ENCODE measurements at regions not wholly inside any gene's neighbourhood (a gene's known extent, or its start where the extent isn't known, plus 50 kb on each side); places are given as distances from the start of the nearest gene placed in this dataset.

- TF ChIP-seq, protein P1, sequence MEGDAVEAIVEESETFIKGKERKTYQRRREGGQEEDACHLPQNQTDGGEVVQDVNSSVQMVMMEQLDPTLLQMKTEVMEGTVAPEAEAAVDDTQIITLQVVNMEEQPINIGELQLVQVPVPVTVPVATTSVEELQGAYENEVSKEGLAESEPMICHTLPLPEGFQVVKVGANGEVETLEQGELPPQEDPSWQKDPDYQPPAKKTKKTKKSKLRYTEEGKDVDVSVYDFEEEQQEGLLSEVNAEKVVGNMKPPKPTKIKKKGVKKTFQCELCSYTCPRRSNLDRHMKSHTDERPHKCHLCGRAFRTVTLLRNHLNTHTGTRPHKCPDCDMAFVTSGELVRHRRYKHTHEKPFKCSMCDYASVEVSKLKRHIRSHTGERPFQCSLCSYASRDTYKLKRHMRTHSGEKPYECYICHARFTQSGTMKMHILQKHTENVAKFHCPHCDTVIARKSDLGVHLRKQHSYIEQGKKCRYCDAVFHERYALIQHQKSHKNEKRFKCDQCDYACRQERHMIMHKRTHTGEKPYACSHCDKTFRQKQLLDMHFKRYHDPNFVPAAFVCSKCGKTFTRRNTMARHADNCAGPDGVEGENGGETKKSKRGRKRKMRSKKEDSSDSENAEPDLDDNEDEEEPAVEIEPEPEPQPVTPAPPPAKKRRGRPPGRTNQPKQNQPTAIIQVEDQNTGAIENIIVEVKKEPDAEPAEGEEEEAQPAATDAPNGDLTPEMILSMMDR (IDR thresholded peaks at IDR 0.05; ENCODE audit: low read depth, low read length, missing control alignments) = peak; percentile 65
Observed at GRCh38 chr7:28298870-28299518, 113.3 kb upstream of the CREB5 start.

DNA sequence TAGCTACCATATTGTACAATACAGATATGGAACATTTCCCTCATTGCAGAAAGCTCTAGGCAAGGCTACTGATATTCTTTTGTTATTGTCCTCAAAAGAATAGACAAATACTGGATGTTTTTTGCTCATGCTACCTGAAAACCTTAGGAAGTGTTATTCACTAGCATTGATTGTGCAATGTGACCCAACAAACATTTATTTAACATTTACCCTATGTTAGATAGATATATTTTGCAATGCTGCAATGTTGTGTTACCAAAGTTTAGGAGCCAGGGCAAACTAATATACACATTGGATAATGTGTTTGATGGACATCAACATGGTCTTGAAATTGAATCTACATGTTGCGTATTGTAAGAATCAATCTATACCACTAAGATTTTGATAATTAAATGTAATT lies 112.8 kb upstream of the CREB5 start:
- no peak overlapping the region for H3K4me3 ChIP-seq (replicated peaks; ENCODE audit: low read depth, low read length)
- TF ChIP-seq, protein P1 (IDR thresholded peaks at IDR 0.05; ENCODE audit: low read depth, low read length, missing control alignments) = no peak
- DNase-seq (ENCODE audit: extremely low read depth, low read depth) = no peak

More at GRCh38 chr7:28298870-28299518, 113.3 kb upstream of the CREB5 start:
- no peak overlapping the region for H3K4me3 ChIP-seq (replicated peaks; ENCODE audit: low read depth, low read length)
- DNase-seq (ENCODE audit: extremely low read depth, low read depth) = peak; percentile 44

- no peak overlapping the region for H3K4me3 ChIP-seq (replicated peaks; ENCODE audit: low read depth, low read length)
- TF ChIP-seq, protein P1 (IDR thresholded peaks at IDR 0.05; ENCODE audit: low read depth, low read length, missing control alignments) = no peak
- no peak for DNase-seq (ENCODE audit: extremely low read depth, low read depth)
Observed at GRCh38 chr7:28300488-28300887, 111.8 kb upstream of the CREB5 start.

GRCh38 chr7:28301148-28301641 lies 111.1 kb upstream of the CREB5 start:
- no peak for DNase-seq (ENCODE audit: extremely low read depth, low read depth)
- TF ChIP-seq, protein P1 (IDR thresholded peaks at IDR 0.05; ENCODE audit: low read depth, low read length, missing control alignments) = no peak
- no peak overlapping the region for H3K4me3 ChIP-seq (replicated peaks; ENCODE audit: low read depth, low read length)

DNA sequence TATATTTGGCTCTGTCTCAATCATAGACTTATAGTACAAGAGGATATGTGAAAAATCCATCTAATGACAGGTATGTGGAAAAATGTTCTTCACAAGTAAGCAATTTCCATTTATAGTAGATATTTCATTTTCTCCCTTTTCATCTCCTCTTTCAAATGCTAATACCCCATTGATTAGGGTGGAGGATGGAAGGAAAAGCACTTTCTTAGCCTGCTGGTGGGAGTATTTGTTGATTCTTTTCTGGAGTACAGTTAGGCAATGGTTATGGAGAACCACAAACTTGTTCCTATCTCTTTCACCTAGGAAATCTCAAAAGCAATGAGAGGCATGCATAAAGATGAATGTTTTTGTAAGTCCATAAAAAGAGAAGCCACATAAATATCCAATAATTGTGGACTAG lies 108.0 kb upstream of the CREB5 start:
- TF ChIP-seq, protein P1 (IDR thresholded peaks at IDR 0.05; ENCODE audit: low read depth, low read length, missing control alignments) = no peak
- H3K4me3 ChIP-seq (replicated peaks; ENCODE audit: low read depth, low read length) = no peak overlapping the region
- DNase-seq (ENCODE audit: extremely low read depth, low read depth) = no peak

GRCh38 chr7:28309704-28310459 lies 102.4 kb upstream of the CREB5 start:
- DNase-seq (ENCODE audit: extremely low read depth, low read depth) = no peak

More at GRCh38 chr7:28309704-28310459, 102.4 kb upstream of the CREB5 start:
- no peak overlapping the region for H3K4me3 ChIP-seq (replicated peaks; ENCODE audit: low read depth, low read length)
- TF ChIP-seq, protein P1 (IDR thresholded peaks at IDR 0.05; ENCODE audit: low read depth, low read length, missing control alignments) = no peak

Measured in HFF-Myc (cell line).